Fibroblast of lung (primary cell): ENCODE measurements at regions not wholly inside any gene's neighbourhood (a gene's known extent, or its start where the extent isn't known, plus 50 kb on each side); places are given as distances from the start of the nearest gene placed in this dataset.

Source experiments
- CTCF ChIP-seq, 2 donors: IDR thresholded peaks in 1 of 2; conservative IDR thresholded peaks in 1 of 2; 1 replicate in 1 of 2; 2 replicates in 1 of 2; pipeline ENCODE4 v1.5.1; 2011 to 2012; ENCODE audit warnings: low read length in 2 of 2, control low read depth in 1 of 2, inconsistent platforms in 1 of 2, low read depth in 1 of 2, mild to moderate bottlenecking in 1 of 2
- EZH2 ChIP-seq: IDR thresholded peaks from 2 replicates; pipeline ENCODE4 v1.5.1; 2012; ENCODE audit warnings: low read length, control low read depth, mild to moderate bottlenecking; ENCODE audit errors: missing control alignments

- TF ChIP-seq CTCF (conservative IDR thresholded peaks at IDR 0.05 in 1 of 2, IDR thresholded peaks at IDR 0.05 in 1 of 2; ENCODE audit: low read depth in 1 of 2, low read length in 2 of 2): no peak
- no peak for TF ChIP-seq EZH2
Observed at GRCh38 chr16:77093309-77093708, 97.7 kb upstream of the MON1B start.
